Neural progenitor cell (in vitro differentiated cells): ENCODE measurements at regions not wholly inside any gene's neighbourhood (a gene's known extent, or its start where the extent isn't known, plus 50 kb on each side); places are given as distances from the start of the nearest gene placed in this dataset.

Experiments used
- DNase-seq: peaks from one replicate; pipeline ENCODE4 v3.0.0-alpha.2; 2016; ENCODE audit warnings: low spot score
- H2AFZ ChIP-seq: fragments of 200-600 bp; sonication (generic); replicated peaks from 2 replicates; pipeline ENCODE4 v1.6.1; 2016; ENCODE audit warnings: antibody characterized with exemption
- H3F3A ChIP-seq: fragments of 200-600 bp; sonication (generic); 2 replicates; pipeline ENCODE4 v1.6.1; 2016; ENCODE audit warnings: antibody characterized with exemption, low read depth
- H3K27ac ChIP-seq: fragments of 200-600 bp; sonication (generic); 2 replicates; pipeline ENCODE4 v1.5.1; 2016; ENCODE audit warnings: mild to moderate bottlenecking
- H3K27me3 ChIP-seq: fragments of 200-600 bp; sonication (generic); 2 replicates; pipeline ENCODE4 v1.6.1; 2016; ENCODE audit warnings: mild to moderate bottlenecking, moderate library complexity
- H3K36me3 ChIP-seq: fragments of 200-600 bp; sonication (generic); 2 replicates; pipeline ENCODE4 v1.5.1; 2016
- H3K4me1 ChIP-seq: fragments of 200-600 bp; sonication (generic); 2 replicates; pipeline ENCODE4 v1.6.1; 2016; ENCODE audit warnings: mixed run types
- H3K4me2 ChIP-seq: fragments of 200-600 bp; sonication (generic); 2 replicates; pipeline ENCODE4 v1.6.1; 2016
- H3K4me3 ChIP-seq: fragments of 200-600 bp; sonication (generic); 2 replicates; pipeline ENCODE4 v1.5.1; 2016
- H3K79me2 ChIP-seq: fragments of 200-600 bp; sonication (generic); 2 replicates; pipeline ENCODE4 v1.6.1; 2016; ENCODE audit warnings: low read depth
- H3K9ac ChIP-seq: fragments of 200-600 bp; sonication (generic); 2 replicates; pipeline ENCODE4 v1.6.1; 2016
- H3K9me3 ChIP-seq: fragments of 200-600 bp; sonication (generic); 2 replicates; pipeline ENCODE4 v1.5.1; 2016; ENCODE audit warnings: low read depth
- H4K20me1 ChIP-seq: fragments of 200-600 bp; sonication (generic); 2 replicates; pipeline ENCODE4 v1.6.1; 2016; ENCODE audit warnings: low read depth
- H3K27ac Mint-ChIP-seq: 3 replicates; pipeline ENCODE4 v1.8.0; 2021; ENCODE audit warnings: mixed read lengths
- H3K27me3 Mint-ChIP-seq: 2 replicates; pipeline ENCODE4 v1.8.0; 2022; ENCODE audit warnings: low read depth, mild to moderate bottlenecking, inconsistent platforms, moderate library complexity, mixed read lengths; ENCODE audit not compliant: insufficient read depth
- H3K36me3 Mint-ChIP-seq: 3 replicates; pipeline ENCODE4 v1.8.0; 2021; ENCODE audit warnings: mixed read lengths
- H3K4me1 Mint-ChIP-seq: 3 replicates; pipeline ENCODE4 v1.8.0; 2021; ENCODE audit warnings: mixed read lengths
- H3K4me3 Mint-ChIP-seq: 3 replicates; pipeline ENCODE4 v1.8.0; 2021; ENCODE audit warnings: mild to moderate bottlenecking, moderate library complexity, mixed read lengths
- H3K9me3 Mint-ChIP-seq: 3 replicates; pipeline ENCODE4 v1.8.0; 2020; ENCODE audit warnings: mixed read lengths
- CTCF ChIP-seq: fragments of 200-600 bp; sonication (generic); IDR thresholded peaks from 2 replicates; pipeline ENCODE4 v1.5.1; 2017; ENCODE audit warnings: antibody characterized with exemption, mild to moderate bottlenecking
- EZH2 ChIP-seq: fragments of 200-600 bp; sonication (generic); IDR thresholded peaks from 2 replicates; pipeline ENCODE4 v1.6.1; 2017; ENCODE audit warnings: antibody characterized with exemption, mild to moderate bottlenecking, moderate library complexity
- EZH2phosphoT487 ChIP-seq: fragments of 200-600 bp; sonication (generic); IDR thresholded peaks from 2 replicates; pipeline ENCODE4 v1.6.1; 2017; ENCODE audit warnings: antibody characterized with exemption

GRCh38 chr4:178070163-178070562 is 627.9 kb upstream of the AGA start:
- H3K9ac ChIP-seq = no peak overlapping the region
- Mint-ChIP-seq H3K4me3 (no peak overlapping the region), H3K27ac (no peak overlapping the region), H3K4me1 (peaks cover 5% of the 10 kb centered on the region), H3K36me3 (no peaks in the 10 kb centered on the region), H3K9me3 (no peaks in the 10 kb centered on the region), H3K27me3 (no peaks in the 10 kb centered on the region)
- H3K4me2 ChIP-seq = no peak overlapping the region
- H3K27me3 ChIP-seq = no peaks in the 10 kb centered on the region
- no peaks in the 10 kb centered on the region for H4K20me1 ChIP-seq
- H3K4me3 ChIP-seq = no peak overlapping the region
- DNase-seq = no peak
- no peaks in the 10 kb centered on the region for H3K36me3 ChIP-seq
- H2AFZ ChIP-seq = no peak overlapping the region
- H3F3A ChIP-seq = no peaks in the 10 kb centered on the region
- no peak overlapping the region for H3K27ac ChIP-seq
- H3K79me2 ChIP-seq = no peaks in the 10 kb centered on the region
- H3K4me1 ChIP-seq = no peaks in the 10 kb centered on the region
- TF ChIP-seq EZH2 (no peak), EZH2phosphoT487 (no peak), CTCF (no peak)
- H3K9me3 ChIP-seq = no peaks in the 10 kb centered on the region

GRCh38 chr4:178080312-178080711 is 638.1 kb upstream of the AGA start:
- H4K20me1 ChIP-seq = no peaks in the 10 kb centered on the region
- TF ChIP-seq EZH2 (no peak), EZH2phosphoT487 (no peak), CTCF (no peak)
- no peak for DNase-seq
- H2AFZ ChIP-seq = no peak overlapping the region
- H3K4me2 ChIP-seq = no peak overlapping the region
- no peaks in the 10 kb centered on the region for H3K36me3 Mint-ChIP-seq
- H3K4me3 Mint-ChIP-seq = no peak overlapping the region
- no peak overlapping the region for H3K9ac ChIP-seq
- no peaks in the 10 kb centered on the region for H3K36me3 ChIP-seq
- H3K27me3 Mint-ChIP-seq = no peaks in the 10 kb centered on the region
- H3F3A ChIP-seq = no peaks in the 10 kb centered on the region
- H3K9me3 Mint-ChIP-seq = no peaks in the 10 kb centered on the region
- no peak overlapping the region for H3K27ac Mint-ChIP-seq
- no peaks in the 10 kb centered on the region for H3K27me3 ChIP-seq
- H3K27ac ChIP-seq = no peak overlapping the region
- no peak overlapping the region for H3K4me3 ChIP-seq
- H3K79me2 ChIP-seq = no peaks in the 10 kb centered on the region
- H3K4me1 ChIP-seq = no peaks in the 10 kb centered on the region
- no peaks in the 10 kb centered on the region for H3K9me3 ChIP-seq
- no peaks in the 10 kb centered on the region for H3K4me1 Mint-ChIP-seq

- Mint-ChIP-seq H3K27ac (no peak overlapping the region), H3K4me3 (no peak overlapping the region), H3K36me3 (no peaks in the 10 kb centered on the region), H3K4me1 (no peaks in the 10 kb centered on the region), H3K27me3 (no peaks in the 10 kb centered on the region), H3K9me3 (no peaks in the 10 kb centered on the region)
- no peak for TF ChIP-seq EZH2phosphoT487
- TF ChIP-seq EZH2 = no peak
- TF ChIP-seq CTCF = no peak
- H3K27me3 ChIP-seq = no peaks in the 10 kb centered on the region
- H3K4me3 ChIP-seq = no peak overlapping the region
- no peaks in the 10 kb centered on the region for H3F3A ChIP-seq
- no peaks in the 10 kb centered on the region for H3K4me1 ChIP-seq
- no peak for DNase-seq
- no peaks in the 10 kb centered on the region for H4K20me1 ChIP-seq
- no peak overlapping the region for H2AFZ ChIP-seq
- no peaks in the 10 kb centered on the region for H3K9me3 ChIP-seq
- no peaks in the 10 kb centered on the region for H3K36me3 ChIP-seq
- no peak overlapping the region for H3K9ac ChIP-seq
- no peak overlapping the region for H3K27ac ChIP-seq
- no peak overlapping the region for H3K4me2 ChIP-seq
- no peaks in the 10 kb centered on the region for H3K79me2 ChIP-seq
Observed at GRCh38 chr4:178081176-178081575, 638.9 kb upstream of the AGA start.

- H3K36me3 Mint-ChIP-seq = no peaks in the 10 kb centered on the region
- DNase-seq = no peak
Observed at GRCh38 chr4:178081896-178082295, 639.7 kb upstream of the AGA start.

More at GRCh38 chr4:178081896-178082295, 639.7 kb upstream of the AGA start:
- Histone ChIP-seq H3K4me1 (no peaks in the 10 kb centered on the region), H3K36me3 (no peaks in the 10 kb centered on the region), H3K9ac (no peak overlapping the region), H4K20me1 (no peaks in the 10 kb centered on the region), H3K4me3 (no peak overlapping the region), H3K79me2 (no peaks in the 10 kb centered on the region), H2AFZ (no peak overlapping the region), H3F3A (no peaks in the 10 kb centered on the region), H3K27ac (no peak overlapping the region), H3K27me3 (no peaks in the 10 kb centered on the region), H3K4me2 (no peak overlapping the region), H3K9me3 (no peaks in the 10 kb centered on the region)
- no peak overlapping the region for H3K4me3 Mint-ChIP-seq
- no peaks in the 10 kb centered on the region for H3K9me3 Mint-ChIP-seq
- no peaks in the 10 kb centered on the region for H3K4me1 Mint-ChIP-seq
- H3K27ac Mint-ChIP-seq = no peak overlapping the region
- TF ChIP-seq EZH2 (no peak), EZH2phosphoT487 (no peak), CTCF (no peak)
- no peaks in the 10 kb centered on the region for H3K27me3 Mint-ChIP-seq
